ENCODE measurements at regions not wholly inside any gene's neighbourhood (a gene's known extent, or its start where the extent isn't known, plus 50 kb on each side); places are given as distances from the start of the nearest gene placed in this dataset.

DNA sequence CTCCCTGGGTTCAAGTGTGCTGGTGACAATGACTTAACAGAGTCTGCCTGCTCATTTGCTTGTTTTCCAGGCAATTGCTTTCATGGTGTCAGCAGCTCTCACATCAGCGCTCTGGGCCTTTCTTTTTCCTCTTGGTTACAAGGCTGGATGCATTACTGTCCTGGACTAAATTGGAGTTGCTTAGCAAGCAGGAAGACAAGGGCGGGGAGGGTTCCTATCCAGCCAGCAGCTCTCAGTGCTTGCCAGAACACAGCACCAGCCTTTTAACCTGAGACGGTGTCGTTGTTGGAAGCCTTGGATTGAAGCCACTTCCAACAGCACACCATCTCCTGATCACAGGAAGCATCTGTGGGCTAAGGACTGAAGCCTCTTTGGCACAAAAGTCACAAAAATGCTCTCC, 606.9 kb downstream of the CDH26 start:
- no TSS peak for BruUV-seq (replicated peaks)
- ATAC-seq (no peak), DNase-seq (ENCODE audit: low read depth, low spot score) (no peak)
- Histone ChIP-seq H3K4me3 (ENCODE audit: low read depth in 2 of 2, low read length in 2 of 2) (no peak overlapping the region), H3K4me1 (ENCODE audit: control insufficient read depth, insufficient read depth, low read length) (no peaks in the 10 kb centered on the region), H3K27ac (ENCODE audit: low read length) (no peak overlapping the region), H3K9me3 (ENCODE audit: control insufficient read depth, insufficient read depth, low read depth, low read length) (no peaks in the 10 kb centered on the region), H3K36me3 (ENCODE audit: control insufficient read depth, insufficient read depth, low read length) (no peaks in the 10 kb centered on the region), H3K27me3 (ENCODE audit: control insufficient read depth, insufficient read depth, low read length) (peaks cover 12% of the 10 kb centered on the region)
- TF ChIP-seq TCF7L2 (IDR thresholded peaks at IDR 0.05; ENCODE audit: low read depth, low read length) (no peak), SIN3A (IDR thresholded peaks at IDR 0.05; ENCODE audit: borderline replicate concordance, insufficient read depth, low read depth, low read length) (no peak), POLR2AphosphoS5 (IDR thresholded peaks at IDR 0.05; ENCODE audit: low read depth, low read length) (no peak)
- TF ChIP-seq, protein P1, sequence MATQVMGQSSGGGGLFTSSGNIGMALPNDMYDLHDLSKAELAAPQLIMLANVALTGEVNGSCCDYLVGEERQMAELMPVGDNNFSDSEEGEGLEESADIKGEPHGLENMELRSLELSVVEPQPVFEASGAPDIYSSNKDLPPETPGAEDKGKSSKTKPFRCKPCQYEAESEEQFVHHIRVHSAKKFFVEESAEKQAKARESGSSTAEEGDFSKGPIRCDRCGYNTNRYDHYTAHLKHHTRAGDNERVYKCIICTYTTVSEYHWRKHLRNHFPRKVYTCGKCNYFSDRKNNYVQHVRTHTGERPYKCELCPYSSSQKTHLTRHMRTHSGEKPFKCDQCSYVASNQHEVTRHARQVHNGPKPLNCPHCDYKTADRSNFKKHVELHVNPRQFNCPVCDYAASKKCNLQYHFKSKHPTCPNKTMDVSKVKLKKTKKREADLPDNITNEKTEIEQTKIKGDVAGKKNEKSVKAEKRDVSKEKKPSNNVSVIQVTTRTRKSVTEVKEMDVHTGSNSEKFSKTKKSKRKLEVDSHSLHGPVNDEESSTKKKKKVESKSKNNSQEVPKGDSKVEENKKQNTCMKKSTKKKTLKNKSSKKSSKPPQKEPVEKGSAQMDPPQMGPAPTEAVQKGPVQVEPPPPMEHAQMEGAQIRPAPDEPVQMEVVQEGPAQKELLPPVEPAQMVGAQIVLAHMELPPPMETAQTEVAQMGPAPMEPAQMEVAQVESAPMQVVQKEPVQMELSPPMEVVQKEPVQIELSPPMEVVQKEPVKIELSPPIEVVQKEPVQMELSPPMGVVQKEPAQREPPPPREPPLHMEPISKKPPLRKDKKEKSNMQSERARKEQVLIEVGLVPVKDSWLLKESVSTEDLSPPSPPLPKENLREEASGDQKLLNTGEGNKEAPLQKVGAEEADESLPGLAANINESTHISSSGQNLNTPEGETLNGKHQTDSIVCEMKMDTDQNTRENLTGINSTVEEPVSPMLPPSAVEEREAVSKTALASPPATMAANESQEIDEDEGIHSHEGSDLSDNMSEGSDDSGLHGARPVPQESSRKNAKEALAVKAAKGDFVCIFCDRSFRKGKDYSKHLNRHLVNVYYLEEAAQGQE (IDR thresholded peaks at IDR 0.05; ENCODE audit: insufficient read depth in 1 of 2, low read depth in 2 of 2, low read length in 1 of 2) = no peak
- in situ Hi-C loops (cut with HindIII; ENCODE audit: low pct_unique_long_range_greater_than_20kb, low sequenced_read_pairs) = no loop called here
- intact Hi-C loops (cut with micrococcal nuclease; ENCODE audit: unreplicated experiment) = no loop called here
- CTCF ChIA-PET = no interaction called here
- POLR2A ChIA-PET = no interaction called here

DNA sequence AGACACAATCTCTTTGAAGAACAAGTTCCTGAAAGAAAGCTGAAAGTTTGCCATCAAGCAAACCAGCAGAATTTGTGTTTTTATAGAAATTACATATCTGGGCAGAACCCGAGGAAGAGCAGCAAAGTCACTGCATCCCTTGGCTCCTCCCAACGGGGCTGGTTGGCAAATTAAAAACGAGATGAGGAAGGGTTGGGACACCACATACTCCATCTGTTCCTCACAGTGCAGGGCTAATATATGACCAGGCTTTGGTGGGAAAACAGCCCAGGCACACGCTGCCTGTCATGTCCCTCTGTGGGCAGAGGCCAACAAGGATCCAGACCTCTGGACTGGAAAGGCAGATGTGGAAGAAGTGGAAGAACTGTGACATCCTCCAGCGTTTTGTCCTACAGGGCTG, 607.3 kb downstream of the CDH26 start:
- ATAC-seq = no peak
- no TSS peak for BruUV-seq (replicated peaks)

More for the DNA sequence above, 607.3 kb downstream of the CDH26 start:
- no peaks in the 10 kb centered on the region for H3K4me1 ChIP-seq (ENCODE audit: control insufficient read depth, insufficient read depth, low read length)
- H3K27ac ChIP-seq (ENCODE audit: low read length) = no peak overlapping the region
- no peak for TF ChIP-seq TCF7L2 (IDR thresholded peaks at IDR 0.05; ENCODE audit: low read depth, low read length)
- TF ChIP-seq, protein P2, sequence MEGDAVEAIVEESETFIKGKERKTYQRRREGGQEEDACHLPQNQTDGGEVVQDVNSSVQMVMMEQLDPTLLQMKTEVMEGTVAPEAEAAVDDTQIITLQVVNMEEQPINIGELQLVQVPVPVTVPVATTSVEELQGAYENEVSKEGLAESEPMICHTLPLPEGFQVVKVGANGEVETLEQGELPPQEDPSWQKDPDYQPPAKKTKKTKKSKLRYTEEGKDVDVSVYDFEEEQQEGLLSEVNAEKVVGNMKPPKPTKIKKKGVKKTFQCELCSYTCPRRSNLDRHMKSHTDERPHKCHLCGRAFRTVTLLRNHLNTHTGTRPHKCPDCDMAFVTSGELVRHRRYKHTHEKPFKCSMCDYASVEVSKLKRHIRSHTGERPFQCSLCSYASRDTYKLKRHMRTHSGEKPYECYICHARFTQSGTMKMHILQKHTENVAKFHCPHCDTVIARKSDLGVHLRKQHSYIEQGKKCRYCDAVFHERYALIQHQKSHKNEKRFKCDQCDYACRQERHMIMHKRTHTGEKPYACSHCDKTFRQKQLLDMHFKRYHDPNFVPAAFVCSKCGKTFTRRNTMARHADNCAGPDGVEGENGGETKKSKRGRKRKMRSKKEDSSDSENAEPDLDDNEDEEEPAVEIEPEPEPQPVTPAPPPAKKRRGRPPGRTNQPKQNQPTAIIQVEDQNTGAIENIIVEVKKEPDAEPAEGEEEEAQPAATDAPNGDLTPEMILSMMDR (IDR thresholded peaks at IDR 0.05) = no peak
- TF ChIP-seq SIN3A (IDR thresholded peaks at IDR 0.05; ENCODE audit: borderline replicate concordance, insufficient read depth, low read depth, low read length) = no peak
- no peak for TF ChIP-seq POLR2AphosphoS5 (IDR thresholded peaks at IDR 0.05; ENCODE audit: low read depth, low read length)
- TF ChIP-seq, protein P1 (IDR thresholded peaks at IDR 0.05; ENCODE audit: insufficient read depth in 1 of 2, low read depth in 2 of 2, low read length in 1 of 2) = no peak
- H3K36me3 ChIP-seq (ENCODE audit: control insufficient read depth, insufficient read depth, low read length) = no peaks in the 10 kb centered on the region
- in situ Hi-C loops (cut with HindIII; ENCODE audit: low pct_unique_long_range_greater_than_20kb, low sequenced_read_pairs) (no loop called here), intact Hi-C loops (cut with micrococcal nuclease; ENCODE audit: unreplicated experiment) (no loop called here)
- no peak for DNase-seq (ENCODE audit: low read depth, low spot score)
- peaks cover 12% of the 10 kb centered on the region for H3K27me3 ChIP-seq (ENCODE audit: control insufficient read depth, insufficient read depth, low read length)
- ChIA-PET CTCF (no interaction called here), POLR2A (no interaction called here)
- no peaks in the 10 kb centered on the region for H3K9me3 ChIP-seq (ENCODE audit: control insufficient read depth, insufficient read depth, low read depth, low read length)
- H3K4me3 ChIP-seq (ENCODE audit: low read depth in 2 of 2, low read length in 2 of 2) = no peak overlapping the region

Data from Panc1 (cell line).